GM10266 (cell line): ENCODE measurements at regions not wholly inside any gene's neighbourhood (a gene's known extent, or its start where the extent isn't known, plus 50 kb on each side); places are given as distances from the start of the nearest gene placed in this dataset.

Source experiments
- DNase-seq: peaks from one replicate; pipeline ENCODE4 v3.0.0; 2012; ENCODE audit errors: extremely low spot score
- CTCF ChIP-seq: IDR thresholded peaks from 2 replicates; pipeline ENCODE4 v1.5.1; 2012; ENCODE audit warnings: mild to moderate bottlenecking, low read depth; ENCODE audit not compliant: control insufficient read depth, insufficient read depth; ENCODE audit errors: missing control alignments

GRCh38 chr3:90018779-90019178 is 911.4 kb downstream of the EPHA3 start:
- no peak for DNase-seq
- no peak for TF ChIP-seq CTCF

- TF ChIP-seq CTCF = no peak
- DNase-seq = no peak
Observed at GRCh38 chr3:90025019-90025418, 917.6 kb downstream of the EPHA3 start.

- TF ChIP-seq CTCF = no peak
- DNase-seq = no peak
Observed at GRCh38 chr3:90026406-90026805, 919.0 kb downstream of the EPHA3 start.

- DNase-seq = no peak
- no peak for TF ChIP-seq CTCF
Observed at GRCh38 chr3:90031121-90031520, 923.7 kb downstream of the EPHA3 start.

GRCh38 chr3:90032980-90033641 is 925.7 kb downstream of the EPHA3 start:
- no peak for DNase-seq
- no peak for TF ChIP-seq CTCF

- no peak for TF ChIP-seq CTCF
- no peak for DNase-seq
Observed at GRCh38 chr3:90034038-90034437, 926.6 kb downstream of the EPHA3 start.

- no peak for TF ChIP-seq CTCF
- DNase-seq = no peak
Observed at GRCh38 chr3:90035643-90036042, 928.2 kb downstream of the EPHA3 start.
